HEK293 (cell line): ENCODE measurements at regions not wholly inside any gene's neighbourhood (a gene's known extent, or its start where the extent isn't known, plus 50 kb on each side); places are given as distances from the start of the nearest gene placed in this dataset.

ENCODE experiments used
- CTCF ChIA-PET: fragments of 350-600 bp; formaldehyde crosslinking; extraction: SDS; loops from one replicate; lab custom pipeline; 2021; ENCODE audit warnings: antibody characterized with exemption; lab: Yijun Ruan, JAX
- POLR2A ChIA-PET: fragments of 300-600 bp; formaldehyde crosslinking; extraction: SDS; loops from one replicate; lab custom pipeline; 2020; ENCODE audit warnings: antibody characterized with exemption, inconsistent platforms; lab: Yijun Ruan, JAX
- H3K27ac ChIP-seq: fragments of 200-500 bp; sonication (Bioruptor generic); 2 replicates; pipeline ENCODE4 v1.5.1; 2014; ENCODE audit warnings: low read depth, low read length, control low read depth, inconsistent platforms; ENCODE audit errors: extremely low read depth
- H3K36me3 ChIP-seq, 2 experiments: fragments of 200-500 bp in 1 of 2; sonication (Bioruptor generic) in 1 of 2; 1 replicate in 1 of 2; 2 replicates in 1 of 2; pipeline ENCODE4 v1.5.1; 2014 to 2017; ENCODE audit warnings: inconsistent platforms in 2 of 2, low read length in 2 of 2; ENCODE audit not compliant: control insufficient read depth in 2 of 2, insufficient read depth in 1 of 2
- H3K4me1 ChIP-seq: fragments of 200-500 bp; sonication (Bioruptor generic); 2 replicates; pipeline ENCODE4 v1.5.1; 2014; ENCODE audit warnings: mild to moderate bottlenecking, low read length, inconsistent platforms; ENCODE audit not compliant: control insufficient read depth, insufficient read depth
- H3K4me3 ChIP-seq: 2 replicates; pipeline ENCODE4 v1.5.1; 2011; ENCODE audit warnings: low read depth, mild to moderate bottlenecking, control low read depth, low read length, moderate library complexity
- H3K9me3 ChIP-seq: fragments of 200-500 bp; sonication (Bioruptor generic); 2 replicates; pipeline ENCODE4 v1.5.1; 2014; ENCODE audit warnings: low read depth, low read length, inconsistent platforms; ENCODE audit not compliant: control insufficient read depth, insufficient read depth
- HOXC10 ChIP-seq: sonication (generic); formaldehyde crosslinking; IDR thresholded peaks from 2 replicates; pipeline ENCODE4 v1.8.1; 2023; ENCODE audit warnings: mild to moderate bottlenecking, missing genetic modification reagents
- KLF7 ChIP-seq: fragments of 450-650 bp; formaldehyde crosslinking; IDR thresholded peaks from 2 replicates; pipeline ENCODE4 v1.5.1; 2016; ENCODE audit warnings: missing biosample characterization, missing genetic modification characterization, borderline replicate concordance
- SETDB1 ChIP-seq: IDR thresholded peaks from one replicate; pipeline ENCODE4 v1.6.1; 2017; ENCODE audit warnings: mild to moderate bottlenecking, low read length, moderate library complexity, mixed read lengths; ENCODE audit not compliant: insufficient read length
- SP3 ChIP-seq: fragments of 450-650 bp; formaldehyde crosslinking; IDR thresholded peaks from 2 replicates; pipeline ENCODE4 v1.5.1; 2016; ENCODE audit warnings: missing biosample characterization, missing genetic modification characterization
- YY2 ChIP-seq: fragments of 450-650 bp; formaldehyde crosslinking; IDR thresholded peaks from 2 replicates; pipeline ENCODE4 v1.5.1; 2016; ENCODE audit warnings: missing biosample characterization, missing genetic modification characterization
- ZBTB48 ChIP-seq: fragments of 450-650 bp; formaldehyde crosslinking; IDR thresholded peaks from 2 replicates; pipeline ENCODE4 v1.5.1; 2016; ENCODE audit warnings: missing biosample characterization, missing genetic modification characterization
- ZBTB8A ChIP-seq: fragments of 450-650 bp; formaldehyde crosslinking; IDR thresholded peaks from 2 replicates; pipeline ENCODE4 v1.5.1; 2016; ENCODE audit warnings: missing biosample characterization, missing genetic modification characterization
- ZNF248 ChIP-seq: fragments of 450-650 bp; formaldehyde crosslinking; IDR thresholded peaks from 2 replicates; pipeline ENCODE4 v1.5.1; 2017; ENCODE audit warnings: missing biosample characterization, missing genetic modification characterization
- ZNF266 ChIP-seq: fragments of 450-650 bp; formaldehyde crosslinking; IDR thresholded peaks from 2 replicates; pipeline ENCODE4 v1.5.1; 2016; ENCODE audit warnings: missing biosample characterization, missing genetic modification characterization, low read depth
- ZNF555 ChIP-seq: fragments of 450-650 bp; formaldehyde crosslinking; conservative IDR thresholded peaks from 2 replicates; pipeline ENCODE4 v1.5.1; 2017; ENCODE audit warnings: missing biosample characterization, mild to moderate bottlenecking, missing genetic modification characterization, inconsistent platforms
- ZNF558 ChIP-seq: fragments of 450-650 bp; formaldehyde crosslinking; IDR thresholded peaks from 2 replicates; pipeline ENCODE4 v1.5.1; 2016; ENCODE audit warnings: missing biosample characterization, missing genetic modification characterization
- ZNF600 ChIP-seq: fragments of 450-650 bp; formaldehyde crosslinking; IDR thresholded peaks from 2 replicates; pipeline ENCODE4 v1.5.1; 2016; ENCODE audit warnings: missing biosample characterization, missing genetic modification characterization
- ZNF623 ChIP-seq: fragments of 450-650 bp; formaldehyde crosslinking; IDR thresholded peaks from 2 replicates; pipeline ENCODE4 v1.5.1; 2016; ENCODE audit warnings: missing biosample characterization, missing genetic modification characterization
- ZNF654 ChIP-seq: fragments of 450-650 bp; formaldehyde crosslinking; IDR thresholded peaks from 2 replicates; pipeline ENCODE4 v1.5.1; 2016; ENCODE audit warnings: low read depth, missing biosample characterization, missing genetic modification characterization
- ZNF776 ChIP-seq: fragments of 450-650 bp; formaldehyde crosslinking; IDR thresholded peaks from 2 replicates; pipeline ENCODE4 v1.5.0; 2017; ENCODE audit warnings: missing biosample characterization, missing genetic modification characterization, borderline replicate concordance
- TF ChIP-seq, protein P1 (sequence below): fragments of 450-650 bp; formaldehyde crosslinking; IDR thresholded peaks from 2 replicates; pipeline ENCODE4 v1.5.1; 2016; ENCODE audit warnings: missing biosample characterization, missing genetic modification characterization, borderline replicate concordance
- TF ChIP-seq, protein P2 (sequence below): fragments of 450-650 bp; formaldehyde crosslinking; conservative IDR thresholded peaks from 2 replicates; pipeline ENCODE4 v1.5.1; 2016; ENCODE audit warnings: low read depth, missing biosample characterization, missing genetic modification characterization
- TF ChIP-seq, protein P3 (sequence below): fragments of 450-650 bp; formaldehyde crosslinking; IDR thresholded peaks from 2 replicates; pipeline ENCODE4 v1.5.1; 2017; ENCODE audit warnings: missing biosample characterization, missing genetic modification characterization

DNA sequence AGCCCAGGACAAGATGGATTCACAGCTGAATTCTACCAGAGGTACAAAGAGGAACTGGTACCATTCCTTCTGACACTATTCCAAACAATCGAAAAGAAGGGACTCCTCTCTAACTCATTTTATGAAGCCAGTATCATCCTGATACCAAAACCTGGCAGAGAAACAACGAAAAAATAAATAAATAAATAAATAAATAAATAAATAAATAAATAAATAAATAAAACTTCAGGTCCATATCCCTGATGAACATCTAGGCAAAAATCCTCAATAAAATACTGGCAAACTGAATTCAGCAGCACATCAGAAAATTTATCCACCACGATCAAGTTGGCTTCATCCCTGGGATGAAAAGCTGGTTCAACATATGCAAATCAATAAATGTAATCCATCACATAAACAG, 1272.1 kb downstream of the FAM133A start (continued):
- TF ChIP-seq, protein P1, sequence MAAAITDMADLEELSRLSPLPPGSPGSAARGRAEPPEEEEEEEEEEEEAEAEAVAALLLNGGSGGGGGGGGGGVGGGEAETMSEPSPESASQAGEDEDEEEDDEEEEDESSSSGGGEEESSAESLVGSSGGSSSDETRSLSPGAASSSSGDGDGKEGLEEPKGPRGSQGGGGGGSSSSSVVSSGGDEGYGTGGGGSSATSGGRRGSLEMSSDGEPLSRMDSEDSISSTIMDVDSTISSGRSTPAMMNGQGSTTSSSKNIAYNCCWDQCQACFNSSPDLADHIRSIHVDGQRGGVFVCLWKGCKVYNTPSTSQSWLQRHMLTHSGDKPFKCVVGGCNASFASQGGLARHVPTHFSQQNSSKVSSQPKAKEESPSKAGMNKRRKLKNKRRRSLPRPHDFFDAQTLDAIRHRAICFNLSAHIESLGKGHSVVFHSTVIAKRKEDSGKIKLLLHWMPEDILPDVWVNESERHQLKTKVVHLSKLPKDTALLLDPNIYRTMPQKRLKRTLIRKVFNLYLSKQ (tag by site-specific recombination), result peak; percentile 75; the same call in 1 of the 2 replicates
- TF ChIP-seq ZNF654 (peak; percentile 53), SP3 (tag by site-specific recombination) (peak; percentile 15; the same call in 1 of the 2 replicates), ZNF558 (tag by site-specific recombination) (peak; percentile 62; the same call in 1 of the 2 replicates), ZNF555 (peak; percentile 93), ZNF623 (tag by site-specific recombination) (peak; percentile 64)
- TF ChIP-seq, protein P2, sequence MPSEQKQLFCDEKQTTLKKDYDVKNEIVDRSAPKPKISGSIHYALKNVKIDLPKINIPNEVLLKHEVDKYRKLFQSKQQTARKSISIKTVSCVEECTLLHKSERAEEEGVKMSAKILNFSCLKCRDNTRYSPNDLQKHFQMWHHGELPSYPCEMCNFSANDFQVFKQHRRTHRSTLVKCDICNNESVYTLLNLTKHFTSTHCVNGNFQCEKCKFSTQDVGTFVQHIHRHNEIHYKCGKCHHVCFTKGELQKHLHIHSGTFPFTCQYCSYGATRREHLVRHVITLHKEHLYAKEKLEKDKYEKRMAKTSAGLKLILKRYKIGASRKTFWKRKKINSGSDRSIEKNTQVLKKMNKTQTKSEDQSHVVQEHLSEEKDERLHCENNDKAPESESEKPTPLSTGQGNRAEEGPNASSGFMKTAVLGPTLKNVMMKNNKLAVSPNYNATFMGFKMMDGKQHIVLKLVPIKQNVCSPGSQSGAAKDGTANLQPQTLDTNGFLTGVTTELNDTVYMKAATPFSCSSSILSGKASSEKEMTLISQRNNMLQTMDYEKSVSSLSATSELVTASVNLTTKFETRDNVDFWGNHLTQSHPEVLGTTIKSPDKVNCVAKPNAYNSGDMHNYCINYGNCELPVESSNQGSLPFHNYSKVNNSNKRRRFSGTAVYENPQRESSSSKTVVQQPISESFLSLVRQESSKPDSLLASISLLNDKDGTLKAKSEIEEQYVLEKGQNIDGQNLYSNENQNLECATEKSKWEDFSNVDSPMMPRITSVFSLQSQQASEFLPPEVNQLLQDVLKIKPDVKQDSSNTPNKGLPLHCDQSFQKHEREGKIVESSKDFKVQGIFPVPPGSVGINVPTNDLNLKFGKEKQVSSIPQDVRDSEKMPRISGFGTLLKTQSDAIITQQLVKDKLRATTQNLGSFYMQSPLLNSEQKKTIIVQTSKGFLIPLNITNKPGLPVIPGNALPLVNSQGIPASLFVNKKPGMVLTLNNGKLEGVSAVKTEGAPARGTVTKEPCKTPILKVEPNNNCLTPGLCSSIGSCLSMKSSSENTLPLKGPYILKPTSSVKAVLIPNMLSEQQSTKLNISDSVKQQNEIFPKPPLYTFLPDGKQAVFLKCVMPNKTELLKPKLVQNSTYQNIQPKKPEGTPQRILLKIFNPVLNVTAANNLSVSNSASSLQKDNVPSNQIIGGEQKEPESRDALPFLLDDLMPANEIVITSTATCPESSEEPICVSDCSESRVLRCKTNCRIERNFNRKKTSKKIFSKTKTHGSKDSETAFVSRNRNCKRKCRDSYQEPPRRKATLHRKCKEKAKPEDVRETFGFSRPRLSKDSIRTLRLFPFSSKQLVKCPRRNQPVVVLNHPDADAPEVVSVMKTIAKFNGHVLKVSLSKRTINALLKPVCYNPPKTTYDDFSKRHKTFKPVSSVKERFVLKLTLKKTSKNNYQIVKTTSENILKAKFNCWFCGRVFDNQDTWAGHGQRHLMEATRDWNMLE (tag by site-specific recombination), result peak; percentile 86

DNA sequence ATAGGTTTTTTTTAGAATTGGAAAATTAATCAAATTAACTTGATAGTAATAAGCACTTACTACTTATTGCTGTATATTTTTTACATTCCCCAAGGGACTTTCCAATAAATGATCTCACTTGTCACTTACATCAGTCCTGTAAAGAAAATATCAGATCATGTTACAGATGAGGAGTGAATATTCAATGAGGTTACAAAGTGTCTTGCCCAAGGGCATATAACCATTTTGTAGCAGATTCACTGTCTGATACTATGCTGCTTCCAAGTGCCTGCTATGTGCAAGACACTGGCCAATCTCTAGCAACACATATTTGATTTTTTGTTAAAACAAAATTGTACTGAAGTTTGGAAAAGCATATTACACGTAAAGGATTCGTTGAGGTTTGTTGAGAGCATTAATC, 1287.7 kb downstream of the FAM133A start:
- no peak for TF ChIP-seq ZNF776 (tag by site-specific recombination)
- no peak for TF ChIP-seq ZNF266 (tag by site-specific recombination)
- TF ChIP-seq YY2, result no peak
- TF ChIP-seq ZNF248 (tag by site-specific recombination), result no peak
- no peak for TF ChIP-seq ZBTB8A (tag by site-specific recombination)
- TF ChIP-seq KLF7 (tag by site-specific recombination), result no peak
- TF ChIP-seq, protein P3, sequence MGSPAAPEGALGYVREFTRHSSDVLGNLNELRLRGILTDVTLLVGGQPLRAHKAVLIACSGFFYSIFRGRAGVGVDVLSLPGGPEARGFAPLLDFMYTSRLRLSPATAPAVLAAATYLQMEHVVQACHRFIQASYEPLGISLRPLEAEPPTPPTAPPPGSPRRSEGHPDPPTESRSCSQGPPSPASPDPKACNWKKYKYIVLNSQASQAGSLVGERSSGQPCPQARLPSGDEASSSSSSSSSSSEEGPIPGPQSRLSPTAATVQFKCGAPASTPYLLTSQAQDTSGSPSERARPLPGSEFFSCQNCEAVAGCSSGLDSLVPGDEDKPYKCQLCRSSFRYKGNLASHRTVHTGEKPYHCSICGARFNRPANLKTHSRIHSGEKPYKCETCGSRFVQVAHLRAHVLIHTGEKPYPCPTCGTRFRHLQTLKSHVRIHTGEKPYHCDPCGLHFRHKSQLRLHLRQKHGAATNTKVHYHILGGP, result no peak
- TF ChIP-seq ZBTB48 (tag by site-specific recombination), result no peak
- no peak for TF ChIP-seq HOXC10 (CRISPR knock-in tag)
- no peak for TF ChIP-seq SETDB1
- no peak for TF ChIP-seq ZNF600 (tag by site-specific recombination)
- no peaks in the 10 kb centered on the region for H3K4me1 ChIP-seq
- no peak overlapping the region for H3K27ac ChIP-seq
- no peak overlapping the region for H3K4me3 ChIP-seq
- H3K9me3 ChIP-seq, result no peaks in the 10 kb centered on the region
- POLR2A ChIA-PET, result no interaction called here
- H3K36me3 ChIP-seq, result no peaks in the 10 kb centered on the region
- CTCF ChIA-PET, result interaction anchor here (1.0 kb wide), 1 partner anchor 11 kb away, joined by 4 read pairs; no protein-coding TSS in a partner anchor
